Epithelial cell of proximal tubule (primary cell): ENCODE measurements at regions not wholly inside any gene's neighbourhood (a gene's known extent, or its start where the extent isn't known, plus 50 kb on each side); places are given as distances from the start of the nearest gene placed in this dataset.

Source experiments
- DNase-seq: peaks from one replicate; pipeline ENCODE4 v3.0.0-alpha.2; 2011; ENCODE audit warnings: low read depth
- H3K4me3 ChIP-seq: 2 replicates; pipeline ENCODE4 v1.5.1; 2011; ENCODE audit warnings: low read depth, mild to moderate bottlenecking, low read length
- CTCF ChIP-seq: conservative IDR thresholded peaks from 2 replicates; pipeline ENCODE4 v1.5.1; 2012; ENCODE audit warnings: low read depth, mild to moderate bottlenecking, low read length

GRCh38 chr11:70703141-70704064 lies 305.1 kb downstream of the CTTN start:
- H3K4me3 ChIP-seq, result no peak overlapping the region
- TF ChIP-seq CTCF, result no peak
- no peak for DNase-seq

- no peak overlapping the region for H3K4me3 ChIP-seq
- DNase-seq, result no peak
- TF ChIP-seq CTCF, result no peak
Observed at GRCh38 chr11:70705097-70705496, 306.8 kb downstream of the CTTN start.

GRCh38 chr11:70705930-70706329 lies 307.6 kb downstream of the CTTN start:
- no peak for TF ChIP-seq CTCF
- DNase-seq, result no peak
- no peak overlapping the region for H3K4me3 ChIP-seq

GRCh38 chr11:70707821-70708220 lies 309.5 kb downstream of the CTTN start:
- TF ChIP-seq CTCF, result no peak
- DNase-seq, result no peak
- no peak overlapping the region for H3K4me3 ChIP-seq

- H3K4me3 ChIP-seq, result no peak overlapping the region
- DNase-seq, result no peak
- TF ChIP-seq CTCF, result no peak
Observed at GRCh38 chr11:70709596-70709995, 311.3 kb downstream of the CTTN start.

- H3K4me3 ChIP-seq, result no peak overlapping the region
- TF ChIP-seq CTCF, result no peak
- DNase-seq, result no peak
Observed at GRCh38 chr11:70710192-70710591, 311.9 kb downstream of the CTTN start.

GRCh38 chr11:70710601-70711000 lies 312.3 kb downstream of the CTTN start:
- no peak for TF ChIP-seq CTCF
- no peak overlapping the region for H3K4me3 ChIP-seq
- no peak for DNase-seq
